ENCODE measurements at regions not wholly inside any gene's neighbourhood (a gene's known extent, or its start where the extent isn't known, plus 50 kb on each side); places are given as distances from the start of the nearest gene placed in this dataset.

GRCh38 chr3:168860592-168860991, 764.9 kb upstream of the GOLIM4 start:
- Mint-ChIP-seq H3K4me3 (ENCODE audit: unreplicated experiment) (no peak overlapping the region), H3K27ac (ENCODE audit: unreplicated experiment) (no peak overlapping the region), H3K9me3 (ENCODE audit: low read depth) (peaks cover 13% of the 10 kb centered on the region), H3K27me3 (ENCODE audit: low read depth) (no peaks in the 10 kb centered on the region), H3K36me3 (ENCODE audit: low read depth) (no peaks in the 10 kb centered on the region), H3K4me1 (ENCODE audit: low read depth) (no peaks in the 10 kb centered on the region)
- DNase-seq (ENCODE audit: low spot score): no peak
- no peak for TF ChIP-seq CTCF (IDR thresholded peaks at IDR 0.05)

GRCh38 chr3:168860028-168860427, 764.3 kb upstream of the GOLIM4 start:
- DNase-seq (ENCODE audit: low spot score): no peak
- no peaks in the 10 kb centered on the region for H3K4me1 Mint-ChIP-seq (ENCODE audit: low read depth)
- no peak for TF ChIP-seq CTCF (IDR thresholded peaks at IDR 0.05)
- H3K36me3 Mint-ChIP-seq (ENCODE audit: low read depth): no peaks in the 10 kb centered on the region
- no peak overlapping the region for H3K4me3 Mint-ChIP-seq (ENCODE audit: unreplicated experiment)
- no peak overlapping the region for H3K27ac Mint-ChIP-seq (ENCODE audit: unreplicated experiment)
- no peaks in the 10 kb centered on the region for H3K27me3 Mint-ChIP-seq (ENCODE audit: low read depth)
- peaks cover 13% of the 10 kb centered on the region for H3K9me3 Mint-ChIP-seq (ENCODE audit: low read depth)

- Mint-ChIP-seq H3K4me3 (ENCODE audit: unreplicated experiment) (no peak overlapping the region), H3K27ac (ENCODE audit: unreplicated experiment) (no peak overlapping the region), H3K27me3 (ENCODE audit: low read depth) (no peaks in the 10 kb centered on the region), H3K4me1 (ENCODE audit: low read depth) (no peaks in the 10 kb centered on the region), H3K36me3 (ENCODE audit: low read depth) (no peaks in the 10 kb centered on the region), H3K9me3 (ENCODE audit: low read depth) (peaks cover 13% of the 10 kb centered on the region)
- no peak for DNase-seq (ENCODE audit: low spot score)
- TF ChIP-seq CTCF (IDR thresholded peaks at IDR 0.05): no peak
These were observed 763.9 kb upstream of the GOLIM4 start for GRCh38 chr3:168859574-168859973.

- Mint-ChIP-seq H3K4me3 (ENCODE audit: unreplicated experiment) (no peak overlapping the region), H3K36me3 (ENCODE audit: low read depth) (no peaks in the 10 kb centered on the region), H3K27me3 (ENCODE audit: low read depth) (no peaks in the 10 kb centered on the region), H3K9me3 (ENCODE audit: low read depth) (peaks cover 13% of the 10 kb centered on the region), H3K4me1 (ENCODE audit: low read depth) (no peaks in the 10 kb centered on the region), H3K27ac (ENCODE audit: unreplicated experiment) (no peak overlapping the region)
- no peak for DNase-seq (ENCODE audit: low spot score)
- TF ChIP-seq CTCF (IDR thresholded peaks at IDR 0.05): no peak
These were observed 763.4 kb upstream of the GOLIM4 start for GRCh38 chr3:168859143-168859542.

GRCh38 chr3:168858327-168858726, 762.6 kb upstream of the GOLIM4 start:
- Mint-ChIP-seq H3K27me3 (ENCODE audit: low read depth) (no peaks in the 10 kb centered on the region), H3K4me3 (ENCODE audit: unreplicated experiment) (no peak overlapping the region), H3K27ac (ENCODE audit: unreplicated experiment) (no peak overlapping the region), H3K4me1 (ENCODE audit: low read depth) (no peaks in the 10 kb centered on the region), H3K9me3 (ENCODE audit: low read depth) (peaks cover 15% of the 10 kb centered on the region), H3K36me3 (ENCODE audit: low read depth) (no peaks in the 10 kb centered on the region)
- no peak for DNase-seq (ENCODE audit: low spot score)
- TF ChIP-seq CTCF (IDR thresholded peaks at IDR 0.05): no peak
